GM12873 (cell line): ENCODE measurements at regions not wholly inside any gene's neighbourhood (a gene's known extent, or its start where the extent isn't known, plus 50 kb on each side); places are given as distances from the start of the nearest gene placed in this dataset.

Source experiments
- TF ChIP-seq, protein P1 (sequence below): IDR thresholded peaks from 2 replicates; pipeline ENCODE4 v1.5.1; 2012; ENCODE audit warnings: low read depth, mild to moderate bottlenecking, moderate library complexity, low read length, control low read depth; ENCODE audit not compliant: insufficient read depth; ENCODE audit errors: missing control alignments

DNA sequence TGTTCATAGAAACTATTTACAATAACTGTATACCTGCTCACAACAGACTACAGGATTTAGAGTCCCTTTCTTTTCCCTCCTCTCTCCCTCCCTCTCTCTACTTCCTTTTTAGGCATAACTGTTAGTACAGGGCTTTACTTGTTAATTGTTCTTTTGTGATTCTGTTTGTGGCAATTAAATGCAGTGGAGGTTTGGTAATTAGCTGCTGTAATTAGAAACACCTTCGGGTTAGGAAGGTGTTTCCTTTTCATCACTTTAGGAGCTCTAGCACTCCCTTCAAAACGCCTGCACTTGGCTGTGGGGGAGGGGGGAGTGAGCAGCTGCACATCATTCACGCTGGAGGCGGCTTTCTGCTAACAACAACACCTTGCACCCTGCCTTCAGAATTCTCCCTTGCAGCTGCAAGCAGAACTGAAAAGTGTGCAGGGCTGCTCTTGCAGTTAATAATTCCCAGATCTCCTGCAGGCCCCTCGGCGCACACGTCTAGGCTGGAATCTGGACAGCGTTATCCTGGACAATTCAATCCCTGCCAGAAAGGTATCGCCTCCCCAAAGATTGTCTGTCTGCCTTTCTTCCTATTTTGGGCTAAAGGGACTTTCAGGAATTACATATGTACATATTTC, 242.6 kb upstream of the RGMA start:
- TF ChIP-seq, protein P1, sequence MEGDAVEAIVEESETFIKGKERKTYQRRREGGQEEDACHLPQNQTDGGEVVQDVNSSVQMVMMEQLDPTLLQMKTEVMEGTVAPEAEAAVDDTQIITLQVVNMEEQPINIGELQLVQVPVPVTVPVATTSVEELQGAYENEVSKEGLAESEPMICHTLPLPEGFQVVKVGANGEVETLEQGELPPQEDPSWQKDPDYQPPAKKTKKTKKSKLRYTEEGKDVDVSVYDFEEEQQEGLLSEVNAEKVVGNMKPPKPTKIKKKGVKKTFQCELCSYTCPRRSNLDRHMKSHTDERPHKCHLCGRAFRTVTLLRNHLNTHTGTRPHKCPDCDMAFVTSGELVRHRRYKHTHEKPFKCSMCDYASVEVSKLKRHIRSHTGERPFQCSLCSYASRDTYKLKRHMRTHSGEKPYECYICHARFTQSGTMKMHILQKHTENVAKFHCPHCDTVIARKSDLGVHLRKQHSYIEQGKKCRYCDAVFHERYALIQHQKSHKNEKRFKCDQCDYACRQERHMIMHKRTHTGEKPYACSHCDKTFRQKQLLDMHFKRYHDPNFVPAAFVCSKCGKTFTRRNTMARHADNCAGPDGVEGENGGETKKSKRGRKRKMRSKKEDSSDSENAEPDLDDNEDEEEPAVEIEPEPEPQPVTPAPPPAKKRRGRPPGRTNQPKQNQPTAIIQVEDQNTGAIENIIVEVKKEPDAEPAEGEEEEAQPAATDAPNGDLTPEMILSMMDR: no peak

DNA sequence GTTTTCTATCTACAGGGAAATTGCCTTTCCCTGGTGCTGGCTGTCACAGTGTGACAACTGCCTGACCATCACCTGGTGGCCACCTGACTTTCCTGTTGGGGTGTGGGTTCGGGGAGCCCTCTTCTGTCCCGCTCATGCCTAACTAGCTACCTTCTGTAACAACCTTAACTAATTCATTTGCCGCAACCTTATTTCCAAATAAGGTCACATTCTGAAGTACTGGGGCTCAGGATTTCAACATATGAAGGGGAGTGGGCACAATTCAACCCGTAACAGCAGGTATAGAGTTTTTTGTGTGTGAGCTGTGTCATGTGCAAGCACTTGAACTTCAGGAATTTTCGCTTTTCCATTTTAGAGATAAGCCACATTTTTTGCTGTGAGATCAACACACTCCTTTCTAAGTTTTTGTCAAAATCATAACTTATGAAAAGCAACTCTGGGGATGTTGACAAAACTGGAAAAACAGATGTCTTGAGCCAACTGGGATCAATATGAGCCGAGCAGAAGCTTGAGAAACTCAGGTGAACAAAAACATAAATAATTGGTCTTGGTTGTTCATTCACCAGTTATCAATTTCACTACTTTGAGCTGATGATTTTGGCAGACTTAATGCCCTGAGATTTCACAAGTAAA, 242.0 kb upstream of the RGMA start:
- TF ChIP-seq, protein P1: no peak

DNA sequence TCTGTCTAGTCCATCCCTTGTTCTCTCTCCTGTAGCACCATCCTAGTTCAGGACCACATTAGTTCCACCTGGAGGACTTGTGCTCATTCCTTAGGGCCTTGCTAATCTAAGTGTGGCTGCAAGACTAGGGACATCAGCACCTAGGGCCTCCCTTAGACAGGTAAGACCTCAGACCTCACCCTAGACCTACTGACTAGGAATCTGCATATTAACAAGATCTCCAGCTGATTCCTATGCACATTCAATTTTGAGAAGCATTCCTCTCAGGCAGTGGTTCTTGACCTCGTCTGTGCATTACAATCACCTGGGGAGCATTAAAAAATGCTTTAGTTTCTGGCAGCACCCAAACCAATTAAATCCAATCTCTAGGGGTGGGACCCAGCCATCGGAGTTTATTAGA, 238.4 kb upstream of the RGMA start:
- TF ChIP-seq, protein P1: no peak

DNA sequence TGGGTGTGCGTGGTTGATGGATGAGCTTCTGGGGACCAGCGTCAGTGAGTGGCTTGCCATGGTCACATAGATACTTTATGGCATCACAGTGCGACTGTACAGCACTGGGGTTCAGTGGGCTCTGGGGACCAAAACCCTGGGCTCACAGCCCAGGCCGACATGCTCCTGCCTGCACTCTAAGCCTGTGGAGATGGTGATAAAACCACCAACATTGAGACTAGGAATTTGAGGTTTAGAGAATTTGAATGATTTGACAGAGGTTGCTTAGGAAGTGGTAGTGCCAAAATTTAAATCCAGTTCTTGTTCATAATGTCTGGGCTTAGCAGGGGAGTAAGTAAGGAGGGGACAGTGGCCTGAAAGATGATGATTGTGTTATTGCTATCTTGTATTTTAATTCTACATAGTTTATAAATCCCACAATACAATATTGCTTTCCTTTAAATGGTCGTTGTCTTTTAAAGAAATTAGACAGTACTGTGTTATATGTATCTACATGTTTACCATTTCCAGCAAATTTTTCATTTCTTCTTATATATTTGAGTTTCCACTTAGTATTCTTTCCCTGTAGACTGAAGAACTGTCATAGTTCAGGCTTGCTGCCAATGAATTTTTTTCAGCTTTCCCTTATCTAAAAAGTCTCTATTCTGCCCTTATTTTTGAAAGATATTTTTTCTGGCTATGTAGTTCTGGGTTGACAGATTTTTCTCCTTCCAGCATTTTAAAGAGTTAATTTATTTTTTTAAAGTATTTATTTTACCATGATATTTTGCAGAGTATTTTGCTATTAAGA, 235.4 kb upstream of the RGMA start:
- TF ChIP-seq, protein P1: no peak

DNA sequence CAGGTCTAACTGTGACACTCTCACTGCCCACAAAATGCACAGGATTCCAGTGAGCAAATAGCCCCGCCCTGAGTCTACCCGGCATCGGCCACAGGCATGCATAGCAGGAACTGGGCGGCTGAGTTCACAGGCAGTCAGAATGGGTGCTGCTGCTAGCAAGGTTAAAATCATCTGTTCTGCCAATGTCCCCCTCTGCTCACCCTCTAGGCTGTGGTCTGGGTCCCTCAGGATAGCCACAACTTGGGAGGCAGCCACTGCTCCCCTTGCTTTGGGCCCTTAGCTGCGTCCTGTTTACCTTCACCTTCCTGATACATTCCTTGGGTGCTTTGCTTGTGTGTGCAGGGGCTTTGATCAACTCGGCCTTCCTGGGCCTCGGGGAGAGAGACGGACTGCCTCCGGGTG, 232.9 kb upstream of the RGMA start:
- TF ChIP-seq, protein P1: no peak

DNA sequence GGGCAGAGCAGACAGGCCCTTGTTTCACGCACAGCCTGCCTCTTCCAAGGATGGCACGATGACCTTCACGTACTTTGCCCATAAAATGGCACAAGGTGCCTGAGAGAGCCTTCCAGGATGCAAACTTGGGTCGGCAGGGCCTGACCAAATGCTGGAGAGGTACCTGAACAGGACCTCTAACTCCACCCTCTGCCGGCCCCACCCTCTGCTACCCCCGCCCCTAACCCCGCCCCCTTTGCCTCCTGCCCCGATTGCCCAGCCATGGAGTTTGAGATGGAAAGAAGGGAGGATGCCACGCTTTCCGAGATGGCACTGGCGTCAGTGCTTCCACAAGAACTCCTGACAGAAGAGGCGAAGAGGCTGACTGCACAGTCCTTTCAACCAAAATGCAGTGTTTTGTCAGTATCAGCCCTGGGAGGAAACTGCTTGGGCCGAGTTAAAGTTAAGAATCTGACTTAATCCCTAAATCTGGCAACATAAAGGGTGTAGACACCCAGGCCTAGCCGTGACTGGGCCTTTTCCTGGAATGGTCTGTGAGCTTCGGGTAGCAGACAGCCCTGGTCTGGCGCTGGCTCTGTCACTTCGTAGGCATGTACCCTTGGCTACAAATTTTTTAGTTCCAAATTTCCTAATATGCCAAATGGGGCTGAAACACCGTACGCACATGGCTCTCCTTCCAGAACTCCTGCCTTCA, 230.3 kb upstream of the RGMA start:
- TF ChIP-seq, protein P1: no peak

DNA sequence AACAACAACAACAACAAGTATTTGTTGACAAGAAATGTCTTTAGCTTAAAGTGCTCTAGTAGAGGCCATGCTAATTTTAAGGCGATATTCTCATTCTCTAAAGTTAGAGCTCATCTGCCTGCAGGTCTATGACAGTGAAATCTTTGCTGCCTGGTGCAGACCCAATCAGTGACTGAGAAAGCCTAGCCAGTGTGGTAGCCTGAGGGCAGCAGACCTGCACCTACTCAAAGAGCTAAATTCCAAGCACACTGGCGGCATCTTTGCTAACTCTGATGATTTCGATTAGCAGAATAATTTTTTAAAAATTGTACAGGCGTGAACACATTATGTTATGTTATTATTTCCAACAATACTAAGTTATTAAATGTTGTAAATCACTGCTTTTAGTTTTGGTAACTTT, 228.8 kb upstream of the RGMA start:
- TF ChIP-seq, protein P1: no peak
